Stimulated activated CD4-positive, alpha-beta T cell treated with anti-CD3 and anti-CD28 coated beads, TNF-alpha, amount 100 ng/mL, for 4 hours (primary cell): ENCODE measurements at regions not wholly inside any gene's neighbourhood (a gene's known extent, or its start where the extent isn't known, plus 50 kb on each side); places are given as distances from the start of the nearest gene placed in this dataset.

Experiments used
- DNase-seq, 3 experiments: peaks; one replicate each; pipeline ENCODE4 v3.0.0-alpha.2; 2020; ENCODE audit warnings: low read depth in 3 of 3

DNA sequence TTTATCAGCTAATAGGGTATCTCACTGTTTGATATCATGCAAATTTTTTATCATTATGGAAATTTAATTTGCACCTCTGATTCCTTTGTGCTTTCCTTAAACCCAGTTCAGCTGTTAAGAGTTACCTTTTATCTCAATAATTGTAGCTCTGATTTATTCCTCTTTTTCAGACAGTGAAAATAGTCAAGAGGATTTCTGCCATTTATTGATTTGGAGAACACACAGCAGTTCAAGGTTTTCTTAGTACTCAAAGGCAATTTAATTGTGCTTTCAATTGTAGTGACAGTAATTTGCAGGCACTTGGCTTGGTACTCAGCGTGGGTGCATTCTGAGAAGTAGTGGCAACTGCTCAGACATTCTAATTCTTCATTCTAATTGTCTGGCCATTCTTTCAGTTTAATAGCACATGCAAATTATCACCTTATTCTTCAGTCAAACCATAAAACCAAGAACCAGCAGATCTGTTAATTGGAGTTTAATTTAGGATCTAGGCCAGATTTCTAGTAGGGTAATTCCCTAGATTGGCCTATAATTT lies 709.3 kb downstream of the RPS29 start:
- DNase-seq = no peak

DNA sequence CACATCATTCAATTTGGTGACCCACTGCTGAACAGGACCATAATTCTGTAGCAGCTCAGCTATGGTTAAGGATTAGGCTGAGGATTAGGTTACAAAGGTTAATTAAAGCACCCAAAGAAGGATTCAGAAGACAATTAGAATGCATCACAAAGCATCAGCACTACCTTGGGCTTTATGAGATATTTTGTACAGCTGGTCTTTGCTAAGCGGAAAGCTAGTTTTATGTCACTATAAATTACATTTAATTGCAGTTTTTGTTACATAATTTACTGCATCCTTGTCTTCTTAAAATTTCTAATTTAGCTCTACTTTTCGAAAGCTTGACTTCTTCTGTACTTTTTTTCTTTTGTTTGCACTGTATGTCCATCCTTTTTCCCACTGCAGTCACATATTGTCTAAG lies 711.5 kb downstream of the RPS29 start:
- DNase-seq = no peak

DNA sequence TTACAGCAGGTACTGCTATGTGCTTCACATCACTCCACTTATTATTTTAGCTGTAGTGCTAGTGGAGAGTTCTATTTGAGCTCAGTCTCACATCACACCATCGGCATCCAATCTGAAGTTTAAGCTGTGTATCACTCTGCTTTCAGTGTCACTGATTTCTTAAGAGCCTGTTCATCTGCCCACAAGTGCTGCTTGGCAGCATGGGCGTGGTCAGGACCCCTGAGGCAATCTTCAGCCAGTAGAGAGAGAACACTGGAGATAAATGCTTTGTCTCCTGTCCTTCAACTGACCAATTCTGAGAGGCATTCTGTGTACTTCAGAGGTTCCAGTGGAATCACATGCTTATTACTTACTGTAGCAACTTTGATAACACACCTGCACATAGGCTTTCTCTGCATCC lies 728.8 kb downstream of the RPS29 start:
- DNase-seq = no peak

DNA sequence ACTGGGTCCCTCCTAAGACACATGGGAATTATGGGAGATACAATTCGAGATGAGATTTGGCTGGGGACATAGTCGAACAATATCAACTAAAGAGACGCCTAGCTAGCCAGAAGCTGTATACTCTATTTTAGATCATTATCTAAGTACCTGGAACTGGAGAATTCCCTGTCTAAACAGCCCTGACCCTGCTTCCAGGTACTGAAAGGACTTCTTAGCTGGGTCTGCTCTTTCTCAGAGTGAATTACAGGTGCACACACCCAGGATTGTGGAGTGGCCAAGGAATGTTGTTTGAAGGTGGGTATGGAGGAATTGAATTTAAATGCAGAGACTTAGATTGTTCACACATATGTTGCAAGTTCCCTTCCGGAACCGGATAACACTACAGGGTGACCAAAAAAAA lies 733.0 kb downstream of the RPS29 start:
- DNase-seq = no peak

DNA sequence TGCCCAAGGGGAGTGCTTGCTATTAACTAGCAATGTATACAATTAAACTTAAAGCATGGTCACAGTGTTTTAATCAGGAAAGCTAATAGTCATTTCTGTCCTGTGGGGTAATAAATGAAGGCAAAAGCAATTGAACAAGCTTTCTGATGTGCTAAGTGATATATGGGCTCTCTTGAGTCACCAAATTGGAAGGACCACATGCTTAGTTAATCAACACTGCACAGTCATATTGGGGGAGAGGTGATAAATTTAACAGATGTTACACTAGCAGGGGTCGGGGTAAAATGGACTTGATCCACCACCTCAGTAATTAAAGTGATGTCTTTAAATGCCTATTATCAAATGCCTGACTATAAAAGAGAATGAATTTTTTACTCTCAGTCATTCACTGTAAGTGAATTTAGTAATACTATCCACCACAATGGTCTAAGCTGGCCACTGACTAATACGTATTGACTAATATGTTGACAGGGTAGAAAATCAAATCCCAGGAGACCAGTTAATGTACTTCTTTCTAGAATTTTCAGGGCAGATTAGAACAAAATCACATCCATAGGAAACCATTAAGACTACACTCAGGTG lies 736.3 kb downstream of the RPS29 start:
- no peak for DNase-seq

DNA sequence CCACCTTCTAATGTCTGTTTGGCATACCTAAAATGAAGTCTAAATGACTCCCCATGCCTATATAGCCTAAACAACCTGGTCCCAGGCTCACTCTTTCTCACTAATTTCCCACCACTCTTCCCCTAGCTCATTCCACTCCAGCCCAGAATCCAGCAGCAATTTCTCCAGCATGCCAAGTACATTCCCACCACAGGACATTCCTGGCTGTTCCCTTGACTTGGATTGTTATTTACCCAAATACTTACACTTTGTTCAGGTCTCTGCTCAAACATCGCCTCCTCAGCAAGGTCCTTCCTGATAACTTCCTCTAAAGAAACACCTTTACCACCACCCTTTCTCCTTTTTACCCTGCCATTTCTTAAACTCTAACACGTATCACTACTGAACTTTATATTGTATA lies 743.4 kb downstream of the RPS29 start:
- DNase-seq = no peak

DNA sequence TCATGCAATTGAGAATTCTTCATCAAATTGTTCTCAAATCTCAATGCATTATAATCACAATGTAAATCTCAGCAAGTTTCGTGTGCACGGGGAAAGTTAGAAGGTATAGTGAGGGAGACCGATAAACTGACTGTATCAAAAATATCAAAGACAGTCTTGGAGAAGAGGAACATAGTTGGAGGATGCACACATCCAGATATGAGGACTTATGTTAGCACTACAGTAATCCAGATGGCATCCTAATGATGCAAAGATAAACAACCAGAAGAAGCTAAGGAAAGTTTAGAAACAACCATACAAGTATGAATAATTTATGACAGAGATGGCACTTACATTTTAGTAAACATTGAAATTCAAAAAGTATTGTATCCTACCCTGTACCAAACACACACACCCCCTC lies 760.1 kb downstream of the RPS29 start:
- DNase-seq = no peak

DNA sequence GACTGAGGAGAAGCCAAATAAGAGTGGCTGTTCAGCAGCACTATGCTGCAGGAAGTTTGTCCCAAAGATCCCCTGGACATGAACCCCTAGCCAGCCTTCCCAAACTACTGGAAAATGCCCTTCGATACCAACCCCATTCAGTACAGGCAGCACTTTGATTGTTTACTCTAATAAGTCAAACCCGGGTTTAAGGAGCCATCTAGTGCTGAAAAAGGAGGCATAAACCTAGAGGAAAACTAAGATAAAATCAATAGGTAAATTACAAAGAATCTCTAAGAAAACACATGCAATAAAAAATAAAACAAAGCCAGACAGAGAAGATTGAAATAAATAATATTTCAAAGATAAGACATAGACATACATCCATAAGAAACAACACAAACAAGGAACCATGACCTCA lies 771.6 kb downstream of the RPS29 start:
- no peak for DNase-seq

DNA sequence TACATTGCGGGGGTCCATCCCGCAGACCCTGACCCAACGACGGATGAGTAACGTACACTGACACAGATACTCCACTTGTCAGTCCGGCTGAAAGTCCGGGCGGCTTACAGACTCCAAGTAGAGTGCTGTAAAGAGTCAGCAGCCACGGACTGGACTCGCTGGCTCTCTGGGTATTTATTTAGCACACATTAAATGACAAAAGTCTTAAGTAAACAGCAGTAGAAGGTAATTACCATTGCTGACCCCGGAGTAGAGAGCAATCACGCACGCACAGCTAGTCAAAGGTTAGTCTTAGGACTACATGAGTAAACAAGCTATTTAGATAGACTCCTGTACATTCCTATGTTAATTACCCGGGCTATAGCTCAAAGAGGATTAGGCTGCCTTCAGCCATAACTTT lies 780.9 kb downstream of the RPS29 start:
- no peak for DNase-seq

DNA sequence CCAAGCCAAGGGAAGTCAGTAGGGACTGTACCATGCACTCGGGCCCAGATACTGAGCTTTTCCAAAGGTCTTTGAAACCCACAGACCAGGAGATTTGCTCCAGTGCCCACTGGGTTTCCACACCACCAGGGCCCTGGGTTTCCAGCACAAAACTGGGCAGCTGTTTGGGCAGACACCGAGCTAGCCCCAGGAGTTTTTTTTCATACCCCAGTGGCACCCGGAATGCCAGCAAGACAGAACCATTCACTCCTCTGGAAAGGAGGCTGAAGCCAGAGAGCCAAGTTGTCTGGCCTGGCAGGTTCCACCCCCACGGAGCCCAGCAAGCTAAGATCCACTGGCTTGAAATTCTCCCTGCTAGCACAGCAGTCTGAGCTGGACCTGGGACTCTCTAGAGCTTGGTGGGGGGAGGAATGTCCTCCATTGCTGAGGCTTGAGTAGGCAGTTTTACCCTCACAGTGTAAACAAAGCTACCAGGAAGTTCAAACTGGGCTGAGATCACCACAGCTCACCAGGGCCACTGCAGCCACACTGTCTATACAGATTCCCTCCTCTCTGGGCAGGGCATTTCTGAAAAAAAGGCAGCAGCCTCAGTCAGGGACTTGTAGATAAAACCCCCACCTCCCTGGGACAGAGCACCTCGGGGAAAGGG lies 793.7 kb downstream of the RPS29 start:
- DNase-seq = no peak

DNA sequence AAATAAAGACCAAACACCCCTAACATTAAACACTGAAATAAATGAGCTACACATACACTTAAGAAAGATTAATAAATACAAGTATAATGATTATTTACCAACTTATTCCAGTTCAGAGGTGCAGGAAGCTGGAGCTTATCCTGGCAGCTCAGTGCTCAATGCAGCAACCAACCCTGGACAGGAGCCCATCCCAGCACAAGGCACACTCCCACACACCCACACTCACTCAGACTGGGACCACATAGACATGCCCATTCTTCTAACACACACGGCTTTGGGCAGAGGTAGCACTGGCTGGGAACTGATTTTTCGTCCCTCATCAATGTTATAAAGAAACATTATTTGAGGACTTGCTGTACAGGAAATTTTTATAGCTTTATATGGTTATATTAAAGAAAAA lies 797.4 kb downstream of the RPS29 start:
- DNase-seq = no peak

DNA sequence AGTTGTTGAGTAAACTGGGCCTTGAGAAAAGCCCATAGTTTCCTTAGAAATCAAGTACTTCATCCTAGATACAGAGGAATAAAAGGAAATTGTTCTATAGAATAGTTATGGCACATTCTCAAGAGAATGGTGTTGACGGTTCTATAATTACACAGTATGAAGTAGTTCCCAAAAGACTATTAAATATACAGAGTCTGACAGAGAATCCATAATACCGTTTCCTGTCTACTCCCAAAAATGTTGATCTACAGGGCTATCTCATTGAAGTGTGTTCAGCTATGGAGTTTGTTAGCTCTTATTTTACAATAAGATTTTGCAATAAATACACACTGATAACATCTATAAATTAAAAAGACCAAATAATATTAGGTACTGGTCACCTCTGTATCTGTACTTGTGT lies 799.7 kb downstream of the RPS29 start:
- DNase-seq = no peak

DNA sequence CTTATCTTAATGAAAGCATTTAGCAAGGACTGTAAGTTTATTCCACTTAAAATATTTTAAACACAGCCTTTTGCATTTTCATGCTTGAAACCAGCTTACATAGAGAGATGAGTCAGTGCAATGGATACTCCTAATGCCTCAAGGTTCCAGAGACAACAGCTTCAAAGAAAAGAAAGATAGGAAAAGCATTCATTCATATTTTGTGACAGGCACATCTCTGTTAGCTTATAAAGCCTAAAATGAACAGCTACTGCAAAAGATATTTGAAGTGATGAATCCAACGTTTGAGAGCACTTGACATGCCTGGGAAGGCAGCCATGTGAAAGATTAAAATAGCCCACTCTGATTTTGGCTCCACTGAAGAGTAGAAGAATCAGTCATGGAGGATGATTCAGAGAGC lies 814.5 kb downstream of the RPS29 start:
- DNase-seq = no peak

DNA sequence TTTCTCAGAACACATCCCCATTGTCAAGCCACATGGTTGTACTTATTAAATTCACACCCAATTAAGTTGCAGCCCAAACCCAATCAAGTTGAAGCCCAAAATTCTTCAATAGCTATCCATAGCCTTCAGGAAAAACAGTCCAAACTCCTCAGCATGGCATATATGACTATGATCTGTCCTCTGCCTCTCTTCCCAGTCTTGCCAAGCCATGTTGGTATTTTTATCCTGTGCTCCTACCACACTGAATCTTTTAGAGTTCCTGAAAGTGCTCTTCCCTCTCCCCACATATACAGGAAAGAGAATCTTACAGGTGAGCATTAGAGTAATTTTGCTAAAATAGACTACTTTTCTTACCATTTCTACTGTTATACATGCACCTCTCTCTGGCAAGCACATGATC lies 834.9 kb downstream of the RPS29 start:
- DNase-seq = no peak

DNA sequence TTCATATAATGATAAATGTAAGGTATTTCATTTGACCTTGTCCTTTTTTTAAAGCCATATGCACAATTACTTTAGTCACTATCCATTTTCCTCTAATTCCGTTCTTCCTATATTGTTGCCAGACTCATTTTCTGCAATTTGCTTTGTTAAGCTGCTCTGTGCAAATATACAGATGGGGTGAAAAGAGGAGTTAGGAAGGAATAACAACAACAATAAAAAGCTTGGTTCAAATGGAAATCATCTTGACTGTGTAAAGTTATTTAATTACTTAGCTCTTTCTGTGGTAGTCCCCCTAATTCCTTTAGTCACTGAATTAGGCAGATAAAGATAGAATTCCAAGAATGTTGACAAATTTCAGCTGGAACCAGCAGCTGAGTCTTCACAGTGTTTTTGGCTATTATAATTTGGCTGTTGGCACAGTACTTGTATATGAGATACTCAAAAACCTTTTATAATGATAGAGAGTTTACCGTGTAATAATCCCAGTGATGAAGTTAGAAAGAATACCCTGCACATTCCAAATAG lies 838.0 kb downstream of the RPS29 start:
- DNase-seq = no peak

DNA sequence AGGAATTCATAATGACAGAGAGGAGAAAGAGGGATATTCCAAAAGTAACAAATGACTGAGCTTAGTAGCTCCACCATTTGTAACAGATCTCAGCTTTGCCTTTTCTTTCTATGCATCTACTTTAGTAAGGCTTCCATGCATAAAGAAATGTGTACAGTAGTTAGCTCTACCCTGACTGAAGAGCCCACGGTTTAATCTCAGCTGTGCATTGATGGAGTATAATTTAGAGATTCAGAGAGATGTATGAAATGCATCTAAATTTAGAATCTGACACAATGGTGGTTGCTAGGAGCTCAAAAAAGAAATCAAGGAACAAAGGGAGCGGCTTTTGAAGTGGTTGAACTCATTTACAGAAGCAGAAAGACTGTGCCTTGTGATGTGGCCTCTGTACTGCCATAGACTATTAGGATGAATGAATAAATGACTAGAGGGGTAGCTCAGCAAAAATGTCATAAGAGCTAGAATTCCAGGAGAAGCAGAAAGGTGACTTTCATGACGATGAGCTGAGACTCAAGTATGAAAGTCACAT lies 838.6 kb downstream of the RPS29 start:
- DNase-seq = no peak

DNA sequence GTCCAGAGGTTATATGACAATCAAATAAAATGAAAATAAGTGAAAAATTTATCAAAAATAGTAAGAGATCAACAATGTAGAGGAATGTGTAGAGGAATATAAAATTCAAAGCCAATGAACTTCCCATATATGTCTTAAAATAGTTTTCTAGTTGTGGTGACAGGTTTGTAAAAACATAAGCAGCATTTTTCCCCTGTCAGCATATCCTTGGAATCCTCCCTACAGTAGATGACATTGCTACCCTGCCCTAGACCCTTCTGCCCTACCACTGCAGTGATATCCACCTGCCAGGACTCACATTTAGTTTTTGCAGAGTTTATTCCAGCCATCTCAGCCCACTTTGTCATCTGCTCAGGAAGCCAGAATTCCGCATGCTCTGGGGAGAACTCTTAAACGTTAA lies 842.0 kb downstream of the RPS29 start:
- no peak for DNase-seq

DNA sequence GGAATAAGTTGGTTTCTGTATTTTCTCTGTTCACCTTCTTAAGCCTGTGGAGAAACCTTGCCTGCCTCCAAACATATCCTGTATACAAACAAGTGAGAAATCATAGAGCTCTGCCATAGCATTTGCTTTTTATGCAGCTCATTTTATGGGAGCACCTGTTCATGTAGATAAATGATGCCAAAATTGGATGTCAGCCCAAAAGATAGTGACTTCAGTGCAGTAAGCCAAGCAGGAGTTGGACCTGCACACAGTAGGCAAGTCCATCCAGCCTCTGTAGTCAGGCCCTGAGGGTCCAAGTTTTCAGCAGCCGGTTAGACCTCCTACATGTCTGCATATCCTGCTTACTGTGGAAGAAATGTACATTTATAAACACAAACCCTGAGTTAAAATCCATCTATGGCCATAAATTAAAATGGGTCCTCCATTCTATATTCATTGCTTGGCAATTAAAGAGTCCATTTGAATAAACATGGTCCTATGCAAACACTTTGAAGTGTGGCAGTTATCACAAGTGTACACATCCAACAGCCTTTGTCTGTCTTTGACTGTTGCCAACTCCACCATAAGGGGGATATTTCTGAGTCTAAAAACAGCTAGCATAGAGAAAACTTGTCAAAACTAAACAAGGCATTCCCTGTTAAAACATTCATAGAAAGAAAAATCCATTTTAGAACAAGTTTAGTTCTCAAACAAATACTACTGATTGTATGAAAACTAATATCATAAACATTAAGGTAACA lies 847.8 kb downstream of the RPS29 start:
- DNase-seq = no peak

DNA sequence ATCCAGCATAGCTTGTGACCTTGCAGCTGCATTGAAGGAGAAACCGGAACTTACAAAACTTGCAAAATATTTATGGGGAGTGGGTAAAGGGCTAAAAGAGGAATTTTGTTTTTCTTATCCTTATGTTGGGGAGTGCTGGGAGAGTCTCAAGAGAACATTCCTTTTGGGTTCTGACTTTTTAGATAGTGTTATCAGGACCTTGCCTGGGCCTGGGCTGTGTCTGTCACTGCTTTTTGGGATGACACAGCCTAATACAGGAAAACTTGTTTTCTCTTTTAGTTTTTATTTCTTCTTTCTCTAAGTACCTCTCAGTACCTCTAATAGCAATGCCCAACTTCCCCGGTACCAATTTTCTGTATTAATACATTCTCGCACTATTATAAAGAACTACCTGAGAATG lies 850.6 kb downstream of the RPS29 start:
- no peak for DNase-seq

DNA sequence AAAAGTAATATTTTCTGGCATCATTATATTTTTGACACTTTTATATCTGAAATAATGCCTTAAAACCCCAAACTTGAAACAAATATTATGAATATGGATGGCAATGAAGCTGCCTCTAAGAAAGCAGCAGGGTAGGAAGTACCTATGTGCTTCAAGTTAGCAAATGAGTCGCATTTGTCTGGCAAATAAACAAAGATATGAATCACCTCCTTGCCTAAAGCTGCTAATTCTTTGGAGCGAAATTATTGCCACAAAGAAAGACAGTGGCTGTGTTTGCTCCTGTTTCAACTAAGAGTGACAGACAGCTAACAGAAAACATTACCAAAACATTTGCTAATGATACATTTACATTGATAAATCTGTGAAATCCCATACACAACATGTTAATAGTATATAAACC lies 854.9 kb downstream of the RPS29 start:
- no peak for DNase-seq

DNA sequence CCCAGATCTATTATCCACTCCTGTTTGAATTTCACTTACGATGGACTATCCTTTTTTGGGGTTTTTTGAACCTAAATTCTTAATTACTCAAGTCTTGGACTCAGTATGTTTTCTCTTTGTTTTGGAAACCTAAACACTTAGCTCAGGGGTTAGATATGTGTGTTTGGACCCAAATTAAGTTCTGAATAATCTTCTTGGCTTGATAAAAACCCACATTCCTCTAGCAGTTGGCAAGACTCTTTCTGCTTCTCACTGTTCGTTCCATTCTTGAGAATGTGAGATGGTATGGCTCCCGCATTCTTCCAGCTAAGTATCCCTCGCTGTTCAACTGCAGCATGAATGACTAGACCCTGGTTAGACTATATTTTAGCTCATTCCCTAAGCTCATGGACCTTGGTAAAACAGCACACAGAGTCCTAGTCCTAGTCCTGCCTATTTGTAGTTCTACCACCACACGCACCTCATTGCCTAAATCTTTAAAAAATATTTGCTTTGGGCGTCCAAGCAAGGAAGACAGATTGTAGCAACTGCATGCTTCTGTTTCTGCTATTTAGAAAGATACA lies 860.0 kb downstream of the RPS29 start:
- DNase-seq = no peak

DNA sequence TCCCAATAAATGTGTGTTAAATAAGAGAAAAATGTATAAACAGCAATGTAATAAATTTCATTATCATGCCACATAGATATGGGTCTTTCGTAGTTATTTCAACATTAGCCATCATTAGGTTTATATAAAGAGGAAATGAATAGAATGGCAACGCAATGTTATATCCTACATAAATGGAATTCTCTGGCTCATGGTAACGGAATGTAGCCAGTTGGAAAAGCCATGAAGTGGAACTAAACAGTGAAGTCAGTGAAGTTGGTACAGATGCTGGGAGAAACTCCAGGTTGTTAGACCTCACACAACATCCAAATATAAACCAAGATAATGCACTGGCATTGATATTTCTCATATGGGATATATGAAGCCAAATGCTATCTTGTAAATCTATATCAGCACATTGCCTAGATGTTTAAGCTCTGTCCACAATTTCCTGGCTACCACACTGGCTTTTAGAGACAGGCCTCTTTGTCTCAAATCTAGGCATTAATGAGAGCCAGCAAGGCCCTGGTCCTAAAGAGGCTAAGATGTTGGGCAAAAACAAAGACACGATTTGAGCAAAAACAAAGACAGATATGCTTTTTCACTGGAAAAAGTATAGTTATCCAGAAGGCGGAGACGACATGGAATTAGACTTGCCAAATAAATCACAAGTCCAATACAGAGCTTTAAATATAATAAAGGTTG lies 861.0 kb downstream of the RPS29 start:
- DNase-seq = no peak
